ENCODE measurements at regions not wholly inside any gene's neighbourhood (a gene's known extent, or its start where the extent isn't known, plus 50 kb on each side); places are given as distances from the start of the nearest gene placed in this dataset.
"Not testable (repeated sequence)": the region's sequence is repeated elsewhere in the genome, so short reads cannot be mapped to it uniquely, and the experiment has no call there.

DNA sequence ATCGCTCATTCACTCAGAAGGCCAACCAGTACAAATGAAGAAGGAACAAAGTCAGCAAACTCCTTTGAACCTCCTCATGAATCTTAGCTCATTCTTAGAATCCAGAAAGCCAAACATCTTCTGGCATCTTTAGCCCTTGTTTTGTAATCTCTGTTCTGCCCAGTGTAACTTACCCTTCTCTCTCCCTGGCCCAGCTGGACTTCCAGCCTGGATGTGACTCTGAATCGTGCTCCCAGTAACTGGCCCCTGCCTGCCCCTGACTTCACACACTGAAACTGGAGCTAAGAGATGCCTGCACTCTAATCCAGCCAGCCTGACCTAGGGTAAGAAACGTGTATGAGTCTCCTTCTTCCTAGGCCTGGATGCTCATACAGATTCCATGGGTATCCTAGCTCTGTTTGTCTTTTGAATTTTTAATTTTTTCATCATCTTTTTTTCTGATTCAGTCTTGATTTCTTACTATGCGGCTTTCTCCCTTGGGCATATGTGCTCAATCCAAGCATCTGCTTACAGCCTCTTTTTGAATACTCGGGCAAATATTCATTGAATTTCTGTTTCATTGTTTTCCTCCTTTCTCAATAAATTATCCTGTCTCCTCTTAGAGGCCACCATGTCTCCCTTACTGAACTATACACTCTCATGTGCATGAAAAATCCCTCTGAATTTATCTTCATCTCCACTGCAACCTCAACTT lies 845.6 kb upstream of the AUTS2 start:
- H3K9me3 ChIP-seq (ENCODE audit: insufficient read depth, low read depth, low read length): no peaks in the 10 kb centered on the region
- H3K27me3 ChIP-seq (ENCODE audit: insufficient read depth, low read length): no peaks in the 10 kb centered on the region
- 90% methylated on average over 5 of the region's 5 CpGs for WGBS
- H3K9ac ChIP-seq (ENCODE audit: low read depth, low read length): no peak overlapping the region
- H3K4me1 ChIP-seq (ENCODE audit: insufficient read depth, low read length): no peaks in the 10 kb centered on the region
- H3K27ac ChIP-seq (ENCODE audit: low read depth, low read length): no peak overlapping the region
- no peaks in the 10 kb centered on the region for H3K36me3 ChIP-seq (ENCODE audit: insufficient read depth, low read length)
- H3K4me3 ChIP-seq (ENCODE audit: low read length): no peak overlapping the region

GRCh38 chr7:68754414-68754813 lies 843.9 kb upstream of the AUTS2 start:
- Histone ChIP-seq H3K27me3 (ENCODE audit: insufficient read depth, low read length) (no peaks in the 10 kb centered on the region), H3K9me3 (ENCODE audit: insufficient read depth, low read depth, low read length) (no peaks in the 10 kb centered on the region), H3K4me1 (ENCODE audit: insufficient read depth, low read length) (no peaks in the 10 kb centered on the region), H3K9ac (ENCODE audit: low read depth, low read length) (no peak overlapping the region), H3K36me3 (ENCODE audit: insufficient read depth, low read length) (no peaks in the 10 kb centered on the region), H3K27ac (ENCODE audit: low read depth, low read length) (no peak overlapping the region), H3K4me3 (ENCODE audit: low read length) (no peak overlapping the region)
- WGBS: 98% methylated on average over 2 of the region's 2 CpGs

DNA sequence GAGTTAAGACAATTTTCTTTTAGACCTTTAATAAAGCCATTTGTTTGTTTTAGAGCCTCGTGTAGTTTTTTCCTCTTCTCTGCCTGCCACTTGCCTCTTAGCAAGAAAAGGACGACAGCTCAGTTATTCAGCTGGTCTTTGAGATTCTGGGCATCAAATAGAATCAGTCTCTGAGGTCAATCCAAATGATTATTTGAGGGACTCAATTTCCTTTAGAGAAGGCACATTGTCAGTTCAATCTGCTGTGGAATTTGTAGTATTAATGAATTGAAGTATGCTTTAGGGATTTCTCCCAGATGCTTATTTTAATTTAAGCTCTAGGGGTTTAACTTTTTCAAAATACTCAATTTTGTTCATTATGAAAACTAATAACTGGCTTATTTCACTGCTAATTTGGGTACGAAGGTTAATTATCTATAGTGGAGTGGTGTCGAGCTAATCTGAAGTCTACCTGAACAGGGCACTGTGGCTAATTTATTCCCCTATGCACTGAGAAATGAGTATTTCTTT lies 841.2 kb upstream of the AUTS2 start:
- H3K27ac ChIP-seq (ENCODE audit: low read depth, low read length): no peak overlapping the region
- H3K4me1 ChIP-seq (ENCODE audit: insufficient read depth, low read length): no peaks in the 10 kb centered on the region
- H3K4me3 ChIP-seq (ENCODE audit: low read length): no peak overlapping the region
- H3K9ac ChIP-seq (ENCODE audit: low read depth, low read length): no peak overlapping the region
- H3K9me3 ChIP-seq (ENCODE audit: insufficient read depth, low read depth, low read length): peaks cover 3% of the 10 kb centered on the region
- H3K36me3 ChIP-seq (ENCODE audit: insufficient read depth, low read length): no peaks in the 10 kb centered on the region
- WGBS: 88% methylated on average over 4 of the region's 4 CpGs
- no peaks in the 10 kb centered on the region for H3K27me3 ChIP-seq (ENCODE audit: insufficient read depth, low read length)

- Histone ChIP-seq H3K9ac (ENCODE audit: low read depth, low read length) (no peak overlapping the region), H3K4me3 (ENCODE audit: low read length) (no peak overlapping the region), H3K4me1 (ENCODE audit: insufficient read depth, low read length) (no peaks in the 10 kb centered on the region), H3K36me3 (ENCODE audit: insufficient read depth, low read length) (no peaks in the 10 kb centered on the region), H3K9me3 (ENCODE audit: insufficient read depth, low read depth, low read length) (peaks cover 22% of the 10 kb centered on the region), H3K27me3 (ENCODE audit: insufficient read depth, low read length) (no peaks in the 10 kb centered on the region), H3K27ac (ENCODE audit: low read depth, low read length) (no peak overlapping the region)
- WGBS: 96% methylated on average over 3 of the region's 3 CpGs
Measured at GRCh38 chr7:68760556-68760955, 837.7 kb upstream of the AUTS2 start.

- Histone ChIP-seq H3K9me3 (ENCODE audit: insufficient read depth, low read depth, low read length) (peaks cover 14% of the 10 kb centered on the region), H3K36me3 (ENCODE audit: insufficient read depth, low read length) (no peaks in the 10 kb centered on the region), H3K27ac (ENCODE audit: low read depth, low read length) (no peak overlapping the region), H3K4me1 (ENCODE audit: insufficient read depth, low read length) (no peaks in the 10 kb centered on the region; the same call in 1 of the 2 replicates), H3K27me3 (ENCODE audit: insufficient read depth, low read length) (no peaks in the 10 kb centered on the region), H3K4me3 (ENCODE audit: low read length) (no peak overlapping the region), H3K9ac (ENCODE audit: low read depth, low read length) (no peak overlapping the region)
- WGBS: 91% methylated on average over 1 of the region's 4 CpGs
Measured at GRCh38 chr7:68767462-68767861, 830.8 kb upstream of the AUTS2 start.

DNA sequence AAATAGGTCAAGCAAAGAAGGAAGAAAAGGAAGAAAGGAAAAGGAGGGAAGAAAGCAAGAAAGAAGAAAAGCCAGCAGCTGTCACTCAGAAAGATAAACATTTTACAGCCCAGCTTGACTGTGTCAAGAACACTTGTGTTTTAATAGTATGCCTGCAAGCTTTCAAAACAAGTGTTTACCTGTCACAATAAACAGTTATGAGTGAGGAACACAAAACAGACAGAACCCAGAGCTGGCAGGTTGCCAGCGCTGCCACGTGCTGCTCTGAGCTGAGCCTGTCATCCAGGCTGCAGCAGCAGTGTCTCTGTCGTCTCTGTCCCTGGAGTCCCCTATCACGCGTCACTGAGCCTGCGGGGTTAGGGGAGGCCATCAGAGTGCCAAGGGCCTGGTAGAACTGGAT lies 827.6 kb upstream of the AUTS2 start:
- H3K9me3 ChIP-seq (ENCODE audit: insufficient read depth, low read depth, low read length): no peaks in the 10 kb centered on the region
- no peaks in the 10 kb centered on the region for H3K36me3 ChIP-seq (ENCODE audit: insufficient read depth, low read length)
- no peaks in the 10 kb centered on the region for H3K27me3 ChIP-seq (ENCODE audit: insufficient read depth, low read length)
- no peak overlapping the region for H3K9ac ChIP-seq (ENCODE audit: low read depth, low read length)
- no peak overlapping the region for H3K27ac ChIP-seq (ENCODE audit: low read depth, low read length)
- H3K4me3 ChIP-seq (ENCODE audit: low read length): no peak overlapping the region
- no peaks in the 10 kb centered on the region; the same call in 1 of the 2 replicates for H3K4me1 ChIP-seq (ENCODE audit: insufficient read depth, low read length)
- whole genome bisulfite sequencing: 92% methylated on average over 6 of the region's 6 CpGs

DNA sequence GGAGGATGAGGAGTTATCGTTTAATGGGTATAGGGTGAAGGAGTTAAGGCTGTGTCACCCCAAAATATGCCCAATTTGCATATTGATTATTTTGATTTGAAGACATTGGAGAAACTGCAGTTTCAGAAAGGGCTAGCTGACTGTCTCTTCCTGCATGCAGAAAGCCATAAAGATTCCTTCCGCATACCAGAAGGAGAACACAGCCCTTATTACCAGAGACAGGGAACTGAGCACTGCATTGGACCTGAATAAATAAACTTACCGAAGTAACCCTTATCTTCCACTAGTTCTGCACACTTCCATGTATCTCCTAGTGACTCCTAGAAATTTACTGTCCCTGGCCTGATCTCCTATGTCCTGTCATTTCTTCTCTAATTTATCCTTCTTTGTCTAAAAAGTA lies 821.9 kb upstream of the AUTS2 start:
- no peak overlapping the region for H3K27ac ChIP-seq (ENCODE audit: low read depth, low read length)
- 95% methylated on average over 3 of the region's 3 CpGs for WGBS
- H3K9ac ChIP-seq (ENCODE audit: low read depth, low read length): no peak overlapping the region
- H3K4me3 ChIP-seq (ENCODE audit: low read length): no peak overlapping the region
- H3K27me3 ChIP-seq (ENCODE audit: insufficient read depth, low read length): no peaks in the 10 kb centered on the region
- no peaks in the 10 kb centered on the region for H3K4me1 ChIP-seq (ENCODE audit: insufficient read depth, low read length)
- H3K9me3 ChIP-seq (ENCODE audit: insufficient read depth, low read depth, low read length): no peaks in the 10 kb centered on the region
- no peaks in the 10 kb centered on the region for H3K36me3 ChIP-seq (ENCODE audit: insufficient read depth, low read length)

DNA sequence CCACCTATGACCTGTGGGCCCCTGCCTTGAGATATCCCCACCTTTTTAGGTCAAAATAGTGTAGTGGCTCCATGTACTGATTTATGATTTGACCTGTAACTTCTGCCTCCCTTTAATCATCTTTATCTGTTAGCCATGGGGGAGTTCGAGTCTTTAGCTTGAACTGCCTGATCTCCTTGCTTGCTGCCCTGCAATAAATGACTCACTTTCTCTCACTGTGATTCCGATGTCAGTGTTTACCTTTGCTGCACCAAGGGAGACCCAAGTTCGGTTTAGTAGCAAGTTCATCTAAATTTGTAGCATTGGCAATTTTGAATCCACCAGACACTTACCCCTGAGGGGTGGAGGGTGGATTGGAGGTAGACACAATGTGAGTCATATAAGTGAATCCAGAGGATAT lies 814.6 kb upstream of the AUTS2 start:
- Histone ChIP-seq H3K36me3 (ENCODE audit: insufficient read depth, low read length) (no peaks in the 10 kb centered on the region), H3K27ac (ENCODE audit: low read depth, low read length) (no peak overlapping the region), H3K4me1 (ENCODE audit: insufficient read depth, low read length) (peaks cover 17% of the 10 kb centered on the region), H3K4me3 (ENCODE audit: low read length) (no peak overlapping the region), H3K9ac (ENCODE audit: low read depth, low read length) (peak overlapping the region; percentile 24; the same call in 1 of the 2 replicates), H3K27me3 (ENCODE audit: insufficient read depth, low read length) (no peaks in the 10 kb centered on the region), H3K9me3 (ENCODE audit: insufficient read depth, low read depth, low read length) (no peaks in the 10 kb centered on the region)
- WGBS: 70% methylated on average over 3 of the region's 3 CpGs

GRCh38 chr7:68785036-68785435 lies 813.2 kb upstream of the AUTS2 start:
- Histone ChIP-seq H3K9me3 (ENCODE audit: insufficient read depth, low read depth, low read length) (no peaks in the 10 kb centered on the region), H3K36me3 (ENCODE audit: insufficient read depth, low read length) (no peaks in the 10 kb centered on the region), H3K27ac (ENCODE audit: low read depth, low read length) (no peak overlapping the region), H3K9ac (ENCODE audit: low read depth, low read length) (no peak overlapping the region), H3K4me3 (ENCODE audit: low read length) (no peak overlapping the region), H3K4me1 (ENCODE audit: insufficient read depth, low read length) (peaks cover 17% of the 10 kb centered on the region), H3K27me3 (ENCODE audit: insufficient read depth, low read length) (no peaks in the 10 kb centered on the region)
- 96% methylated on average over 3 of the region's 3 CpGs for WGBS

- no peaks in the 10 kb centered on the region for H3K36me3 ChIP-seq (ENCODE audit: insufficient read depth, low read length)
- no peak overlapping the region for H3K4me3 ChIP-seq (ENCODE audit: low read length)
- H3K4me1 ChIP-seq (ENCODE audit: insufficient read depth, low read length): peaks cover 16% of the 10 kb centered on the region
- 56% methylated on average over 5 of the region's 5 CpGs for WGBS
- no peak overlapping the region for H3K9ac ChIP-seq (ENCODE audit: low read depth, low read length)
- H3K9me3 ChIP-seq (ENCODE audit: insufficient read depth, low read depth, low read length): no peaks in the 10 kb centered on the region
- H3K27ac ChIP-seq (ENCODE audit: low read depth, low read length): no peak overlapping the region
- no peaks in the 10 kb centered on the region for H3K27me3 ChIP-seq (ENCODE audit: insufficient read depth, low read length)
Measured at GRCh38 chr7:68787566-68787965, 810.7 kb upstream of the AUTS2 start.

GRCh38 chr7:68788529-68788928 lies 809.7 kb upstream of the AUTS2 start:
- H3K4me1 ChIP-seq (ENCODE audit: insufficient read depth, low read length): peaks cover 11% of the 10 kb centered on the region
- WGBS: 89% methylated on average over 2 of the region's 2 CpGs
- not testable (repeated sequence) for H3K4me3 ChIP-seq (ENCODE audit: low read length); H3K36me3 ChIP-seq (ENCODE audit: insufficient read depth, low read length); H3K27ac ChIP-seq (ENCODE audit: low read depth, low read length); H3K9me3 ChIP-seq (ENCODE audit: insufficient read depth, low read depth, low read length); H3K27me3 ChIP-seq (ENCODE audit: insufficient read depth, low read length); H3K9ac ChIP-seq (ENCODE audit: low read depth, low read length)

GRCh38 chr7:68789597-68789996 lies 808.7 kb upstream of the AUTS2 start:
- Histone ChIP-seq H3K9me3 (ENCODE audit: insufficient read depth, low read depth, low read length) (peaks cover 7% of the 10 kb centered on the region), H3K4me3 (ENCODE audit: low read length) (no peak overlapping the region), H3K4me1 (ENCODE audit: insufficient read depth, low read length) (peaks cover 7% of the 10 kb centered on the region; the same call in 1 of the 2 replicates), H3K27ac (ENCODE audit: low read depth, low read length) (no peak overlapping the region), H3K9ac (ENCODE audit: low read depth, low read length) (no peak overlapping the region), H3K36me3 (ENCODE audit: insufficient read depth, low read length) (no peaks in the 10 kb centered on the region), H3K27me3 (ENCODE audit: insufficient read depth, low read length) (no peaks in the 10 kb centered on the region)
- 86% methylated on average over 4 of the region's 4 CpGs for WGBS
